ENCODE measurements at regions not wholly inside any gene's neighbourhood (a gene's known extent, or its start where the extent isn't known, plus 50 kb on each side); places are given as distances from the start of the nearest gene placed in this dataset.

DNA sequence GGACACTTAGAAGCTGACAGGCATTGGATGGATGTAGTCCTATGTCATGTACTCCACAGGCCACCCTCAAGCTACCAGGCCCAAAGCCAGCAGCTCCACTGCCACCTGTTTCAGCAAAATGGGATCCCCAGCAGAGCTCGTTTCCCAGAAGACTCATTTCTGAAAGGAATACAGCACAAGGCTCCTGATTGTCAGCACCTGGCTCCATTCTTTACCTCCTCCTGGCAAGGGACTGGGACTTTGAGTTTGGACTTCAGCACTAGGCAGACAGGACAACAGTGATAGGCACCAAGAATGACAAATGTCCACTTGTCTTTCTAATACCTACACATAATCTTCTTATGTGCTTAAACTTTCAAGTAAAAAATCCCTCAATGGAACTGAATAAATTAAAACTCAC, 150.4 kb upstream of the RXFP2 start:
- H3K27ac Mint-ChIP-seq = no peak overlapping the region
- 95% methylated on average over 1 of the region's 1 CpG; no CpG with 5 or more reads in 1 of the 2 experiments for WGBS, 2 experiments (ENCODE audit: insufficient coverage in 1 of 2, insufficient read length in 1 of 2)
- TF ChIP-seq, protein P1, sequence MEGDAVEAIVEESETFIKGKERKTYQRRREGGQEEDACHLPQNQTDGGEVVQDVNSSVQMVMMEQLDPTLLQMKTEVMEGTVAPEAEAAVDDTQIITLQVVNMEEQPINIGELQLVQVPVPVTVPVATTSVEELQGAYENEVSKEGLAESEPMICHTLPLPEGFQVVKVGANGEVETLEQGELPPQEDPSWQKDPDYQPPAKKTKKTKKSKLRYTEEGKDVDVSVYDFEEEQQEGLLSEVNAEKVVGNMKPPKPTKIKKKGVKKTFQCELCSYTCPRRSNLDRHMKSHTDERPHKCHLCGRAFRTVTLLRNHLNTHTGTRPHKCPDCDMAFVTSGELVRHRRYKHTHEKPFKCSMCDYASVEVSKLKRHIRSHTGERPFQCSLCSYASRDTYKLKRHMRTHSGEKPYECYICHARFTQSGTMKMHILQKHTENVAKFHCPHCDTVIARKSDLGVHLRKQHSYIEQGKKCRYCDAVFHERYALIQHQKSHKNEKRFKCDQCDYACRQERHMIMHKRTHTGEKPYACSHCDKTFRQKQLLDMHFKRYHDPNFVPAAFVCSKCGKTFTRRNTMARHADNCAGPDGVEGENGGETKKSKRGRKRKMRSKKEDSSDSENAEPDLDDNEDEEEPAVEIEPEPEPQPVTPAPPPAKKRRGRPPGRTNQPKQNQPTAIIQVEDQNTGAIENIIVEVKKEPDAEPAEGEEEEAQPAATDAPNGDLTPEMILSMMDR (conservative IDR thresholded peaks at IDR 0.05) = no peak
- H3K36me3 Mint-ChIP-seq (ENCODE audit: low read depth) = no peaks in the 10 kb centered on the region
- DNase-seq = no peak
- H3K9ac ChIP-seq (ENCODE audit: extremely low read depth, low read length, poor library complexity, severe bottlenecking) = no peak overlapping the region
- peaks cover 3% of the 10 kb centered on the region for H3K4me1 ChIP-seq (ENCODE audit: control insufficient read depth, insufficient read depth, low read length)
- H3K9me3 ChIP-seq (ENCODE audit: control insufficient read depth, low read length) = peaks cover 18% of the 10 kb centered on the region
- H3K27me3 Mint-ChIP-seq (ENCODE audit: insufficient read depth) = no peaks in the 10 kb centered on the region
- H3K36me3 ChIP-seq (ENCODE audit: control insufficient read depth, insufficient read depth, low read length) = no peaks in the 10 kb centered on the region
- H3K4me1 Mint-ChIP-seq = peaks cover 5% of the 10 kb centered on the region
- H3K4me3 ChIP-seq (ENCODE audit: low read length) = no peak overlapping the region
- H3K27me3 ChIP-seq (ENCODE audit: control insufficient read depth, insufficient read depth, low read length, poor library complexity, severe bottlenecking) = no peaks in the 10 kb centered on the region
- H3K9me3 Mint-ChIP-seq = peaks cover 22% of the 10 kb centered on the region
- H3K27ac ChIP-seq (ENCODE audit: low read depth, low read length) = no peak overlapping the region
- no peak overlapping the region for H3K4me3 Mint-ChIP-seq

GRCh38 chr13:31591642-31592233, 147.6 kb upstream of the RXFP2 start:
- WGBS, 2 experiments (ENCODE audit: insufficient coverage in 1 of 2, insufficient read length in 1 of 2) = 55 to 65% methylated on average over 4 of the region's 4 CpGs
- Histone ChIP-seq H3K9me3 (ENCODE audit: control insufficient read depth, low read length) (no peaks in the 10 kb centered on the region), H3K36me3 (ENCODE audit: control insufficient read depth, insufficient read depth, low read length) (no peaks in the 10 kb centered on the region), H3K27ac (ENCODE audit: low read depth, low read length) (no peak overlapping the region), H3K27me3 (ENCODE audit: control insufficient read depth, insufficient read depth, low read length, poor library complexity, severe bottlenecking) (no peaks in the 10 kb centered on the region), H3K4me1 (ENCODE audit: control insufficient read depth, insufficient read depth, low read length) (peaks cover 8% of the 10 kb centered on the region), H3K9ac (ENCODE audit: extremely low read depth, low read length, poor library complexity, severe bottlenecking) (no peak overlapping the region), H3K4me3 (ENCODE audit: low read length) (no peak overlapping the region)
- Mint-ChIP-seq H3K36me3 (ENCODE audit: low read depth) (no peaks in the 10 kb centered on the region), H3K4me1 (peaks cover 5% of the 10 kb centered on the region), H3K27ac (no peak overlapping the region), H3K4me3 (no peak overlapping the region), H3K27me3 (ENCODE audit: insufficient read depth) (no peaks in the 10 kb centered on the region), H3K9me3 (peaks cover 2% of the 10 kb centered on the region)
- TF ChIP-seq, protein P1 (conservative IDR thresholded peaks at IDR 0.05) = no peak
- no peak for DNase-seq

- Histone ChIP-seq H3K9me3 (ENCODE audit: control insufficient read depth, low read length) (no peaks in the 10 kb centered on the region), H3K27ac (ENCODE audit: low read depth, low read length) (no peak overlapping the region), H3K27me3 (ENCODE audit: control insufficient read depth, insufficient read depth, low read length, poor library complexity, severe bottlenecking) (no peaks in the 10 kb centered on the region), H3K4me3 (ENCODE audit: low read length) (no peak overlapping the region), H3K36me3 (ENCODE audit: control insufficient read depth, insufficient read depth, low read length) (no peaks in the 10 kb centered on the region), H3K4me1 (ENCODE audit: control insufficient read depth, insufficient read depth, low read length) (peaks cover 8% of the 10 kb centered on the region), H3K9ac (ENCODE audit: extremely low read depth, low read length, poor library complexity, severe bottlenecking) (no peak overlapping the region)
- H3K27me3 Mint-ChIP-seq (ENCODE audit: insufficient read depth) = no peaks in the 10 kb centered on the region
- H3K4me3 Mint-ChIP-seq = no peak overlapping the region
- TF ChIP-seq, protein P1 (conservative IDR thresholded peaks at IDR 0.05) = no peak
- H3K9me3 Mint-ChIP-seq = no peaks in the 10 kb centered on the region
- peaks cover 5% of the 10 kb centered on the region for H3K4me1 Mint-ChIP-seq
- no peaks in the 10 kb centered on the region for H3K36me3 Mint-ChIP-seq (ENCODE audit: low read depth)
- no peak overlapping the region for H3K27ac Mint-ChIP-seq
- DNase-seq = no peak
- whole genome bisulfite sequencing, 2 experiments (ENCODE audit: insufficient coverage in 1 of 2, insufficient read length in 1 of 2) = 93 to 97% methylated on average over 3 to 5 of the region's 5 CpGs
Measured at GRCh38 chr13:31594056-31594455, 145.3 kb upstream of the RXFP2 start.
